GM18498 (cell line): ENCODE measurements at regions not wholly inside any gene's neighbourhood (a gene's known extent, or its start where the extent isn't known, plus 50 kb on each side); places are given as distances from the start of the nearest gene placed in this dataset.

Source experiments
- ATAC-seq: cut with Tn5 transposase; IDR thresholded peaks from one replicate; pipeline ENCODE4 v1.9.1; 2021; ENCODE audit warnings: mild to moderate bottlenecking, moderate library complexity; ENCODE audit not compliant: unreplicated experiment

- no peak for ATAC-seq
These were observed 304.1 kb downstream of the MCTP2 start for GRCh38 chr15:94535298-94536048.

GRCh38 chr15:94536549-94536948, 305.2 kb downstream of the MCTP2 start:
- ATAC-seq, result no peak

- ATAC-seq, result no peak
These were observed 306.9 kb downstream of the MCTP2 start for GRCh38 chr15:94538280-94538679.

GRCh38 chr15:94542391-94542790, 311.0 kb downstream of the MCTP2 start:
- ATAC-seq, result no peak

- no peak for ATAC-seq
These were observed 315.4 kb downstream of the MCTP2 start for GRCh38 chr15:94546808-94547207.

- no peak for ATAC-seq
These were observed 316.4 kb downstream of the MCTP2 start for GRCh38 chr15:94547711-94548110.

- no peak for ATAC-seq
These were observed 324.6 kb downstream of the MCTP2 start for GRCh38 chr15:94555841-94556519.

- ATAC-seq, result no peak
These were observed 329.8 kb downstream of the MCTP2 start for GRCh38 chr15:94561036-94561689.

GRCh38 chr15:94563456-94563855, 332.1 kb downstream of the MCTP2 start:
- no peak for ATAC-seq

- peak; percentile 81 for ATAC-seq
These were observed 345.6 kb downstream of the MCTP2 start for GRCh38 chr15:94576889-94577533.

GRCh38 chr15:94579286-94579685, 347.9 kb downstream of the MCTP2 start:
- no peak for ATAC-seq

GRCh38 chr15:94580211-94580885, 349.0 kb downstream of the MCTP2 start:
- no peak for ATAC-seq

- ATAC-seq, result peak; percentile 50
These were observed 351.0 kb downstream of the MCTP2 start for GRCh38 chr15:94582368-94582767.

- ATAC-seq, result peak; percentile 81
These were observed 353.5 kb downstream of the MCTP2 start for GRCh38 chr15:94584833-94585244.

- peak; percentile 72 for ATAC-seq
These were observed 354.7 kb downstream of the MCTP2 start for GRCh38 chr15:94586099-94586498.

GRCh38 chr15:94587113-94587512, 355.8 kb downstream of the MCTP2 start:
- ATAC-seq, result no peak

GRCh38 chr15:94588993-94589392, 357.6 kb downstream of the MCTP2 start:
- no peak for ATAC-seq

- no peak for ATAC-seq
These were observed 361.1 kb downstream of the MCTP2 start for GRCh38 chr15:94592495-94592894.

GRCh38 chr15:94596707-94597106, 365.3 kb downstream of the MCTP2 start:
- no peak for ATAC-seq

- no peak for ATAC-seq
These were observed 369.1 kb downstream of the MCTP2 start for GRCh38 chr15:94600505-94600904.
